GM04504 (cell line): ENCODE measurements at regions not wholly inside any gene's neighbourhood (a gene's known extent, or its start where the extent isn't known, plus 50 kb on each side); places are given as distances from the start of the nearest gene placed in this dataset.

Experiments used
- DNase-seq: peaks from one replicate; pipeline ENCODE4 v3.0.0-alpha.2; 2012; ENCODE audit warnings: low read depth

DNA sequence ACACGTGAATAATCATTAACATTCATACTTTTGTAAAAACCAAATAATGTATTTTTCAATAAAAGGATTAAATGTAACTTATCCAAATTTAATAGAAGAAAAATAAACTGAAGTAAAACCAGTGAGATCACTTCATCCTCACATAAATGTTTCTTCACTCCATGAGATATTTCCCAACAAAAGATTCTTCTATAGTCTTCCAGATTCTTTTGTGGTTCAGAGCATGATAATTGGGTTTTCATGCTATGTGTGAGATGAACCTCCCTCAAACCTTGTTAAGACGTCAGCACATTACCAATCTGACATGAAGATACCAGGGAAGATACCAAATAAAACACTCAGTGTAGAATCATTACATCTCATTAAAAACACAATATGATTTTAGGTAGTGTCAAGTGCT is 62.9 kb upstream of the OXGR1 start:
- no peak for DNase-seq

GRCh38 chr13:97058391-97058790 is 64.1 kb upstream of the OXGR1 start:
- no peak for DNase-seq

DNA sequence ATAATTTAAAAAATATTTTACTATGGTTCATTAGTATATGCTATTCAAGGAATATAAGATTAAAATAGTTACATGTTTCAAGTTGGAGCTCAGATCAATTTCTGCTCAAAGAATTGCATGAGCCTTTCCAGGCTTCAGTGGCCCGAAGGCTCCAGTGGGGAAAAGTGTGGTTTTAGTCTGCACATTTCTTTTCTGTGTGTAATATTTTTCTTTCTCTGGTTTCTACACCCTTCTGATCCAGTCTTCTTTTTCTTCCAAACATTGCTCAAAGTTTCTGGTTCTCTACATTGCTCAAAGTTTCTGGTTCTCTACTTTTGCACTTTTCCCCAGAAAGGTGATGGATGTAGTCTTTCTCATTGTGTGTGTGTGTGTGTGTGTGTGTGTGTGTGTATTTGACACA is 64.7 kb upstream of the OXGR1 start:
- no peak for DNase-seq

DNA sequence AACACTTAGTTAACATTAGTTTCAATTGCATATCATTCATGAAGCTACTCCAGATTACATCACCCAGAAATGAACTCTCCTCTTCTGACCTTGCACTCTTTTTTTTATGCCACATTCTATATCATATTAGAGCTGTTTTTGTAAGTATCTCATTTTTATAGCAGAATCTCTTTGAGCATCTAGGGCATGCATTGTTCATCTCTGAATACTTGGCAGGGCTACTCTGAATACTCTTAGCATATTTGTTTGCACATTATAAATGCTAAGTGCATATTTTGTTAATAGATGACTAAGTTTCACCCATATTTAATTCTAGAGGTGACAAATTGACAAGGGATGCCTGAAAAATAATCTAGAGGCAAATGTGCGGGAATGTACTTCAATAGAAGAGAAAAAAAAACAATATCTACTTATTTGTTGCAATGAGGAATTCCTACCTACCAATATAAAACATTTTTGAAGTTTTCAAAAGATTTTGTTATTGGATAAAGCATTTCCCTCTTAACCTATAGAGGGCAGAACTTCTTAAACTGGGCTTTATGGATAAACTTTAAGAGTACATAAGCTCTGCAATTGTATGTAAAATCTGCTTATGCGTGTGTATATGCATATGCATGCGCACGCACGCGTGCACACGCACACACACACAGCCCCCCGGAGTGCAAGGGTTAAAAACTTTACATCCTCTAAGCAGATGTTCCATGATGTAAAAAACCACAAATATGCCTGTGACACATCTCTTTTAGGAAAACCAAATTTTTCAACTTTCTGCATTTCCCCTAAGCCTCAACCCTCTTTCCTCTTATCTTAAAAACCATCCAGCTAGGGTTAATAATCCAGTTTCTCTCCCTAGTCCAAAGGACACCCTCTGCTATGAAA is 73.0 kb upstream of the OXGR1 start:
- DNase-seq: no peak

DNA sequence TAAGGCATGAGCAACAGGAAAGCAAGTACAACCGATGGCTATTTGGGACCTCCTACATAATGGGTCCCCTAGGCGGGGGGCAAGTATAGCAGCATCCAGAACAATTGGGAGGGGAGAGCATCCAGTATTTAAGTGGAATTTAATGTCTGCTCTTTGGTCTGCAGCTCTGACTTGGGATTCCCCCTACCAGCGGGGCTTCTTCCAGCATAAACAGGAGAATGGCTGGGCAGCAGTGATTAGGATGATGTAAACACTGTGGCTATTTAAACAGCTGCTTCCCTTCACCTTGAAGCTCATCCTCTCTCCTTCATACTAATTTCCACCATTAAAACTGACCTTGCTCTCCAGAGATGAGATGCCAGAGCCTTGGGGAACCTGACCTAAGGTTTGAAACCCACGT is 73.9 kb upstream of the OXGR1 start:
- DNase-seq: no peak

- no peak for DNase-seq
Measured at GRCh38 chr13:97069050-97069815, 75.0 kb upstream of the OXGR1 start.

DNA sequence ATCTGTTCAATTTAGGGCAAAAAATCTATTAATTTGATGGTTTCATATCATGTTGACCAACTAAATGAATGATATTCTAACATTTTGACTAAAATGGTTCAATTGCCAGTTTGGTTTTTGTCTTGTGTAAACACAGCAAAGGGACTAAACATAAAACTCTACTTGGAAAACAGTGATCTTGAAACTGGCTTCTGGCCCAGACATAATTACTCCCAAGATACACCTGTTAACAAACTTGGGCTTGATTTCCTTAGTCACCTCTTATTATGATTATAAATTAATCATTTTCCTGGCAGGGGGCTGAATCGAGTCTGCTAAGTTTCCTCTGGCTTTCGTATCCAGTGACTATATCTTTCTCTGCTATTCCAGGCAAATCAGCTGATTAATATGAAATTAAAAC is 78.0 kb upstream of the OXGR1 start:
- no peak for DNase-seq

DNA sequence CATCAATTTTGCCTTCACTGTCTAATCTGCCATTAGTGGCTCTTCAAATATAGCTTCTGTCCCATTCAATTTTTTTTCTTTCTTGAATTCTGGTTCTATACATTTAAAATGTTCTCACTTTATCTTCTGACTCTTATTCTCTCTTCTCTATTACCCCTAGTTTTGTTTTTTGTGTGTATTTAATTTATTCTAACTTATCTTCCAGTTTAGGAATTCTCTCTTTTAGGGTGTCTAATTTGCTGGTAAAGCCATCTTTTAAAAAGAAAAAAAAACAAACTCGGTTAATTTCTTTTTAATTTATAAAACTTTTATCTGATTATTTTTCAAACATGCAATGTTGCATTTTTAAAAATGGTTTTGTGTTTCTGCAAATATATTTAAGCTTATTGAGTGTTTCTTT is 80.3 kb upstream of the OXGR1 start:
- DNase-seq: no peak

DNA sequence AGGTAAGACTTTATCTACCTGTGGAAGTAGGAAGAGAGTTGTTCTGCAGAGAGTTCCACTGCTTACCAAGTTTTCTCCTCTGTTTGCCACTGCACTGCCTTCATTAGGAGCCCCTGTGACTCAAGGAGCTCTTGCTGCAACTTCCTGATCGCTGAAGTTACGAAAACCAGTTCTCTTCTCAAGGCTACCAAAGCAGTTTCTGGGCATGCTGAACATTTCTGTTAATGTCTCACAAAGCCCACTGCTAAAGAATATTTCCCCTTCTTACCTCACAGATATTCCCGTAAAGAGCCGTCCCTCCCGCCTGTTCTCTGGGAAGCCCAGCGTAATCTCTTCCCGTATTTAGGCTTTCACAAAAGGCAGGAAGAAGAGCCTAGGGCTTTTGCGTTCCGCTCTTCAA is 82.6 kb upstream of the OXGR1 start:
- DNase-seq: no peak

DNA sequence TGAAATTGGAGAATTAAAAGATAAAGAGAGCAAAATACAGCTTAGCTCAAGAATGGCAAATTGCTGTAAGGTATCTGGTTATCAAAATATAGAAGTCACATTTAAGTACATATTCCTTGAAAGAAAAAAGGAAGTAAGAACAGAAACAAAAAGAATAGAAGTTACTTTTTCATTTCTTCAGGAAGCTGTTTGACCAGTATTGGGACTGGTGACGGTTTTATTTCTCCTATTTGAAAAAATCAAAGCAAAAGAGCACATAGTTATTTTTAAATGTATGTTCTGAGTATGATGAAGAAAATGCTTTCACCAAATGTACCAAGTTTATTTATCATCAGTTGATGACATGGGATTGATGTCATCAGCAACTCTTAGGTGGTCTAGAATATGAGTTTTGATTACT is 83.1 kb upstream of the OXGR1 start:
- DNase-seq: no peak

DNA sequence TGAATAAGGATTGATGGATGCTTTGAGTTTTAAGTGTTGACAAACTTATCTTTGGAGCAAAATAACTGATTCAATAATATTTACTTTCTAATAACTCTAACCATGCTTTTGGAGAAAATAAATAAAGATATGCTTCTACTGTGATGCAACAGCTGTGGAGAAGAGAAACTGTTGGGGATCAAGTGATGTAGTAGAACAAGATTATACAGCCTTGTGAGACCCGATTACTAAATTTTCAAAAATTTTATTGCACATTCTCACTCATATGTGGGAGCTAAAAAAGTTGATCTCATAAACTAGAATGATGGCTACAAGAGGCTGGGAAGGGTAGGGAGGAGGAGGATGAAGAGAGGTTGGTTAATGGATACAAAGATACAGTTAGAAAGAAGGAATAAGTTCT is 85.5 kb upstream of the OXGR1 start:
- DNase-seq: no peak

DNA sequence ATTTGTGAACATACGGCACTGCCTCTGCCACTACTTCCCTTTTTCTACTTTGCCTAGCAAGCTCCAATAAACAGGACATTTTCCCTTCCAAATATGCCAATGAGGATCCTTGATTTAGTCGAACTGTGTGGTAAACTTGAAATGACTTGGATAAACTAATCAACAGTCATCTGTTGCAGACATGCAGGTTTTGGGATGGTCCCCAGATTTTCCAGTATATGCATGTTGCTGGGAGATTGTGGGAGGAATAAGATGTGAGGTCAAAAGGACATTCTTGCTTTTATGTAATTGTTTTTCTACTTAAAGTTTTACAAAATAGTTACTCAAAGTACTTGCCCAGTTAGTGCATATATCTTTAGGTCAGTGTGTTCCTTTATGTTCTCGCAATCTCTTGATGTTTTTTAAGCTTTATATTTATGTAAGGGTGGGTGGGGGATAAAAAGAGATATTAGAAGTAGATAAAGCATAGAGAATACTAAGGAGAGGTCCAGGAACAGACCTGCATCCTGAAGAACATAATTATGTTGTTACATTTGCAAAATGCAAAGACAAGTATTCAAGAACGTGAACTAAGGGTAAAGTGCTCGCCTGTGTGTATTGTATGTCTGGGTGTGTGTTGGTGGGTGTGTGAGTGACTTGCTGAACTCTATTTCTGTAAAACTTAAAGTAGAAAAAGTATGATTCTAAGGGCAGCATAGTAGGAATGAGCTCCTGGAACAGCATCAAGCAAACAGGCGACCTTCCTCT is 88.4 kb upstream of the OXGR1 start:
- DNase-seq: no peak

DNA sequence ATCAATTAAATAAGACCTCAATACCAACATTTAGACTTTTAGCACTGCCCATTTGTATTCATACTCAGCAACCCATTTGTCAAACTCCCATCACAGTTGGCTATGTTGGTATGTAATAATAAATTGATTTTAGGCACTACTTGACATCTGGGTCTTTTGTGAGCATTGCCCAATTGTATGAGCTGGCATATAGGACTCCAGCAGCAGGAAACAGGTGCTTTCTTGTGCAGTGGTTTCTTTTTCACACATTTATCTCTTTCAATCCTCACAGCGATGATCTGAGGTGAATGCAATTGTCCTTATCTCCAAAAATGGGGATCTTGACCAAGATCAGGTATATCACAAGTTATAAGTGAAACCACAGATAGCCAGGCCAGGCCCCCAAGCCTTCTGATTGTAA is 96.9 kb upstream of the OXGR1 start:
- DNase-seq: no peak

DNA sequence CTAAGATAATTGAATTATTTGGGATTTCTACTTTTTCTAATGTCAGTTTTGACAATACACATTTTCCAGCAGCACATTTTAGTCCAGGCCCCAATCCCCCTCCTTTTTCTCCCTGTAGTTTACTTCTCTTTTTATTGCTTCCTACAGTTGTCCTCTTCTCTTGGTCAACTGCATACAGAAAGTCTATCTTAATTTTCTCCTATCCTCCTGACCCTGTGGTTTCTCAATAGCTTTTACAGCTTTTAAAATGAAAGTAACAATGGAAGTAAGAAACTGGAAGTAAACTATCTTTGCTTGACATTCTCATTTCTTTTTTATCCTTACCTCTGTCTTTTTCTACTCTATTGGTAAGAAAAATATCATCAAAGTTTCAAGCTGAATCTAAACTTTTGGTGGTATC is 106.5 kb upstream of the OXGR1 start:
- DNase-seq: no peak

DNA sequence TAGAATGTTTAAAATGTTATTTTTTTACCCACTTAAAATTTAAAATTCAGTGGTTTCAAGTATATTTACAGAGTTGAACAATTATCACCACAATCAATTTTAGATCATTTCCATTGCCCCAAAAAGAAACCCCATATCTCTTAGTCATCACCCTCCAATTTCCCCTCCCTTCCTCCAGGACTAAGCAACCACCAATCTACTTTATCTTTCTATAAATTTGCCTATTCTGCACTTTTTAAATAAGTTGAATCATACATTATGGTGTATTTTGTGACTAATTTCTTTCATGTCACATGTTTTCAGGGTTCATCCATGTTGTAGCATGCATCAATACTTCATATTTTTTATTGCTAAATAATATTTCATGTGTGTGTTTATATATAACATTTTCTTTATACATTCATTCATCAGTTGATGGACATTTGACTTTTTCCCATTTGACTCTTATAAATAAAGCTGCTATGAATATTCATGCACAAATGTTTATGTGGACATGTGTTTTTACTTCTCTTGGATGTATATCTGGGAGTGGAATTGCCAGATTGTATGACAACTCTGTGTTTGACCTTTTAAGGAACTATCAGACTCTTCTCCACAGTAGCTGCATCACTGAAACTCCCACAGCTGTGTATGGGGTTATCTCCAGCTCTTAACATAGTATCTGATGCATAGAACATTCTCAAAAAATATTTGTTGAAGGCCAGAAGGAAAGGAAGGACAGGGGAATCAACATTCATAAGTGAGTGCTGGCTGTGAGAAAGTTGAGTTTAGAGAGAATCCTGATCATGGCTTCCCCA is 107.8 kb upstream of the OXGR1 start:
- no peak for DNase-seq

- no peak for DNase-seq
Measured at GRCh38 chr13:97106323-97106722, 112.0 kb upstream of the OXGR1 start.

DNA sequence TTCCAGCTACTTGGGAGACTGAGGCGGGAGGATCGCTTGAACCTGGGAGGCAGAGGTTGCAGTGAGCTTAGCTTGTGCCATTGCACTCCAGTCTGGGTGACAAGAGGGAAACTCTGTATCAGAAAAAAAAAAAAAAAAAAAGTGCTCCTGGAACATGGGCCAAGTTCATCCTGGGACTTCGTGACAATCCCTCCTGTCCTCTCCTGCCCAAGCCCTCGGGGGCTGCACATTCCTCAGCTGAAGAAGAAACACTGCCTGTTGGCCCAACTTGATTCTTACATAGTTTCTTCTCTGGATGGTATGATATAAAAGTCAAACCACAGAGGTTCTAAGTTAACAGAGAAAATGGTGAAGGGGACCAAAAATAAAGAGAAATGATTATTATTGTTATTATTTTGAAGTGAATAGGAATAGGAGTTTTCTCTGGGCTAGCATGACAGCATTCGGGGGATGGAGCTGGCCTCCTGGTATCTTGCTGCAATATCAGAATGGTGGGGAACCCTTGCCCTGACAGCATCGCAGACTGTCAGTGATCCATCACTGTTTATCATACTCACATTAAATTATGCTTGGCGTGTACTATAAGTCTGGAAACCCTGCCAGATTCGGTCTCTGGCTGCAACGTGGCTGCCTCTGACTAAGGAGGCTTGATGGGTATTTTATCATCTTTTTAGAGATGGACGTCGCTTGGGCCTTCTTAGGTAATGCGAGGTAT is 113.7 kb upstream of the OXGR1 start:
- DNase-seq: no peak

- no peak for DNase-seq
Measured at GRCh38 chr13:97108530-97108900, 113.6 kb upstream of the MBNL2 start.

DNA sequence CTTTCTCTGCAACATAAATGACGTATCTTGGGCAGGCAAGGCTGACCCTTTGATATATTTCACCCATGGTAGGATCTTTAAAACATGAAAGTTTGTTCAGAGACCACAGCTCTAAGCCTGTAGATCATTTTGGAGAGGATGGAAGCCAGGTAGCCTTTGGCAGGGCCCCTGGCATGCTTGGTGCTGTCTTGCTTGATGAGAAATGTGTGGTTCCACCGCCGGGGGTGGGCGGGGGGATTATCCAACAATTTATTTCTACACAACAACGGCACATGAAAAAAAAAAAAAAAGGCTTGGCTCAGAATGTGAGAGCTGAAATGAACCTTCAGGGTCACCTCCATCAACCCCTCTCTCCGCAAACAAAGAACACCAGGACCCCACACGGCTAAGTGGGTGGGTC is 112.9 kb upstream of the MBNL2 start:
- no peak for DNase-seq

GRCh38 chr13:97109841-97110492 is 112.2 kb upstream of the MBNL2 start:
- peak; percentile 77 for DNase-seq

DNA sequence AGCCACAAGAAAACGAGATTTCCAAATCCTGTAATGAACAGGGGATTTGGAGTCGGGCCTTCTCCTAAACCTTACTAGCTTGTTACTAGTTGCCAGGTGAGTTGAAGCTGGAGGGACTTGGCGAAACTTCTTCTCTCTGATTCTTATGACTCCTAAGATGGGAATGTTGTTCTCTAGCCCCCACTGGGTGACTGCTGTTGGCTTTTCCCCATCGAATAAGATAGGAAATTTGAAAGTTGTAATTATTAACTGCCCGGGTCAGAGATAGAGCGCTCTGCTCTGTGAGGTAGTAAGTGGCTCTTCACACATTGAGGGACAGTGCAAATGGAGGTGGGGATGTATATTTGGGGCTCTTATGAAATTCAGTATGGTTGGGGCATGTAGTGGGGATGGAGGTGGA is 111.2 kb upstream of the MBNL2 start:
- DNase-seq: no peak
